Esophagus (tissue), 2 donors: ENCODE measurements at regions not wholly inside any gene's neighbourhood (a gene's known extent, or its start where the extent isn't known, plus 50 kb on each side); places are given as distances from the start of the nearest gene placed in this dataset.
A peak's percentile ranks its signal among the peaks of the same experiment; 100 is the strongest.

Experiments used
- H3K27ac ChIP-seq, 2 donors: one replicate each; pipeline ENCODE4 v1.5.1; 2013; ENCODE audit warnings: low read depth in 2 of 2, mild to moderate bottlenecking in 2 of 2, inconsistent platforms in 1 of 2, low read length in 1 of 2, moderate library complexity in 1 of 2
- H3K27me3 ChIP-seq, 2 donors: one replicate each; pipeline ENCODE4 v1.6.1; 2013; ENCODE audit warnings: low read length in 2 of 2, control low read depth in 1 of 2, mild to moderate bottlenecking in 1 of 2; ENCODE audit not compliant: insufficient read depth in 2 of 2, control insufficient read depth in 1 of 2
- H3K36me3 ChIP-seq, 2 donors: one replicate each; pipeline ENCODE4 v1.6.1; 2013; ENCODE audit warnings: low read length in 1 of 2; ENCODE audit not compliant: control insufficient read depth in 2 of 2, insufficient read depth in 2 of 2
- H3K4me1 ChIP-seq, 2 donors: one replicate each; pipeline ENCODE4 v1.6.1; 2013; ENCODE audit warnings: low read length in 1 of 2; ENCODE audit not compliant: control insufficient read depth in 2 of 2, insufficient read depth in 2 of 2
- H3K4me3 ChIP-seq, 2 donors: one replicate each; pipeline ENCODE4 v1.5.1; 2013; ENCODE audit warnings: low read length in 2 of 2, mild to moderate bottlenecking in 2 of 2, low read depth in 1 of 2, moderate library complexity in 1 of 2
- H3K9me3 ChIP-seq, 2 donors: one replicate each; pipeline ENCODE4 v1.6.1; 2013; ENCODE audit warnings: mild to moderate bottlenecking in 2 of 2, low read depth in 1 of 2, low read length in 1 of 2, moderate library complexity in 1 of 2; ENCODE audit not compliant: control insufficient read depth in 2 of 2, insufficient read depth in 1 of 2
- WGBS, 2 donors: extraction: QIAGEN DNeasy Blood & Tissue Kit; methylation state at CpG; one replicate each; pipeline ENCODE4 v1.1.7; 2013; 5-methylcytosine and 5-hydroxymethylcytosine counted together
- donor health status: healthy with polysubstance abuse.
- donor health status: Bipolar disorder and iron deficiency.

DNA sequence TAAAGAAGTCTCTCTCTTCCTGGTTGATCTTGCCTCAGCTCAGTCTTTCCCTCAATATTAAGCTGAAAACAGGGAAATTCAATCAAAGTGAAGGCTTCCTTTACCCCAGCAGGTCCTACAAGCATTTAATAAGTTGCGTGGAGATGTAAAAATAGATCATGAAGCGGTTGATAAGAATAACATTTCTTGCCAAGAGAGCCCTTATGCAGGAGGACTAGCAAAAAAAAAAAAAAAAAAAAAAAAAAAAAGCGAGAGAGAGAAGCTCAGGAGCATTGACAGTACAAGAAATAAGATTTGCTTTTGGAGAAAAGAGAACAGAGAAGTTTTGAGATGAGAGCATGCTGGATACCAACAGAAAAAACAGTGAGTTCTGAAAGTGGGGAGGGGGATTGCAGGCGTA is 112.2 kb upstream of the CLMP start:
- Histone ChIP-seq H3K4me1 (no peaks in the 10 kb centered on the region), H3K4me3 (no peak overlapping the region), H3K9me3 (no peaks in the 10 kb centered on the region), H3K27ac (no peak overlapping the region), H3K27me3 (no peaks in the 10 kb centered on the region), H3K36me3 (no peaks in the 10 kb centered on the region)
- WGBS, 2 donors, result 89 to 93% methylated on average over 4 of the region's 4 CpGs

DNA sequence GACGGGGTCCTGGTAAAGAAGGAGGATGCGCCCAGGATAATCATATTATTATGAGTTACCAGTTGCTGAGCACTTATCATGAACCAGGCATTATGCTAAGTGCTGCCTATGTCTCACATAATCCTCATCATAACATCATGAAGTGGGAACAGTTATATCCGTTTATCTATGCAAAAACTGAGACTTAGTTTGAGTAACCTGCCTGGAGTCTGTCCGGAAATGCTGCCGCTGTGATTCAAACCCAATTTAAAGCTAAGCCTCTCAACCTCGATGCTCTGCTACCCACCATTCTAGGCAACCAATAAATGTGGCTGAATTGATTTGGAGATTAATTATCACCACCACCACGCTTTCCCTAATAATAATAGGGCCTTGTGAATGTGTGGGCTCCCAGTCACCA is 111.5 kb upstream of the CLMP start:
- Histone ChIP-seq H3K9me3 (no peaks in the 10 kb centered on the region), H3K27ac (no peak overlapping the region), H3K36me3 (no peaks in the 10 kb centered on the region), H3K4me1 (peaks cover 3% of the 10 kb centered on the region in 2 donors), H3K27me3 (no peaks in the 10 kb centered on the region), H3K4me3 (no peak overlapping the region)
- WGBS, 2 donors, result 93 to 95% methylated on average over 7 of the region's 7 CpGs

DNA sequence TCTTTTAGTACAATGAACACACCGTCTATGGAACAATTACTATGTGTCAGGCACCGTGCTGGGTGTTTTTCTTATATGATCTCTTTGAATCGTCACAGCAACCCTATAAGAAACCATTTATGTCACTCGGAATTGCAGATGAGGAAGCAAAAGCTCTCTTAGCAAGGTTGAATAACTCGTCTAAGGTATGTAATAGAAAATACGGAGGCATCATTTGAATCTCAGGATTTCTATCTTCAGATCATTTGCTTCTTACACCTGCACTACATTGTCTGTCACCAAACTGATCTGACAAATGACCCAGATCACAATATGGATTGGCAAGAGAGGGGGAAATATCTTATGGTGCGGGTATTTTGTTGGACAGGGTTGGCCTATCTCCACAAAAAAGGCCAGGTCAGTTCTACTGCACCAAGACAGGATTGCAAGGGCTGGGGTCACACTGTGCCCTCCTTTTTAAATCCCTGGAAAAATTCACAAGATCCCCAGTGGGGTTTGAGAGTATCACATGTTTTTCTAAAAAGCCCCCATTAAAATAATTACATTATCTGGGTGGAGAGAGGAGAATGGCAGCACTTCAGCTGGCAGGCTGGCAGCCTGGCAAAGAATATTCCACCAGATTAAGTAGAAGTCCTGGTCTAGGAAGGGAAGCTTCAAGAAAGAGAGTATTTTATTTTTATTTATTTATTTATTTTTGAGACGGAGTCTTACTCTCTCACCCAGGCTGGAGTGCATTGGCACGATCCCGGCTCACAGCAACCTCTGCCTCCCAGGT is 110.7 kb upstream of the CLMP start:
- Histone ChIP-seq H3K4me3 (no peak overlapping the region), H3K9me3 (no peaks in the 10 kb centered on the region), H3K36me3 (no peaks in the 10 kb centered on the region), H3K27ac (no peak overlapping the region), H3K27me3 (no peaks in the 10 kb centered on the region), H3K4me1 (peaks cover 3% of the 10 kb centered on the region in 2 donors)
- WGBS, 2 donors, result 91% methylated on average over 10 of the region's 10 CpGs

GRCh38 chr11:123304828-123305466 is 109.9 kb upstream of the CLMP start:
- no peak overlapping the region for H3K4me3 ChIP-seq
- H3K27me3 ChIP-seq, result no peaks in the 10 kb centered on the region
- H3K36me3 ChIP-seq, result no peaks in the 10 kb centered on the region
- H3K27ac ChIP-seq, result no peak overlapping the region
- peaks cover 3% of the 10 kb centered on the region in 2 donors for H3K4me1 ChIP-seq
- WGBS, 2 donors, result 62 to 76% methylated on average over 8 of the region's 8 CpGs
- H3K9me3 ChIP-seq, result no peaks in the 10 kb centered on the region

GRCh38 chr11:123303924-123304323 is 108.9 kb upstream of the CLMP start:
- no peak overlapping the region for H3K4me3 ChIP-seq
- H3K4me1 ChIP-seq, result peaks cover 3% of the 10 kb centered on the region in 2 donors
- no peak overlapping the region for H3K27ac ChIP-seq
- H3K36me3 ChIP-seq, result no peaks in the 10 kb centered on the region
- H3K9me3 ChIP-seq, result no peaks in the 10 kb centered on the region
- H3K27me3 ChIP-seq, result no peaks in the 10 kb centered on the region
- 81 to 83% methylated on average over 6 of the region's 6 CpGs for WGBS, 2 donors

GRCh38 chr11:123302751-123303195 is 107.7 kb upstream of the CLMP start:
- peaks cover 3% of the 10 kb centered on the region in 2 donors for H3K4me1 ChIP-seq
- WGBS, 2 donors, result 63 to 67% methylated on average over 8 of the region's 8 CpGs
- no peak overlapping the region for H3K27ac ChIP-seq
- no peaks in the 10 kb centered on the region for H3K9me3 ChIP-seq
- no peaks in the 10 kb centered on the region for H3K36me3 ChIP-seq
- H3K4me3 ChIP-seq, result no peak overlapping the region
- no peaks in the 10 kb centered on the region for H3K27me3 ChIP-seq

DNA sequence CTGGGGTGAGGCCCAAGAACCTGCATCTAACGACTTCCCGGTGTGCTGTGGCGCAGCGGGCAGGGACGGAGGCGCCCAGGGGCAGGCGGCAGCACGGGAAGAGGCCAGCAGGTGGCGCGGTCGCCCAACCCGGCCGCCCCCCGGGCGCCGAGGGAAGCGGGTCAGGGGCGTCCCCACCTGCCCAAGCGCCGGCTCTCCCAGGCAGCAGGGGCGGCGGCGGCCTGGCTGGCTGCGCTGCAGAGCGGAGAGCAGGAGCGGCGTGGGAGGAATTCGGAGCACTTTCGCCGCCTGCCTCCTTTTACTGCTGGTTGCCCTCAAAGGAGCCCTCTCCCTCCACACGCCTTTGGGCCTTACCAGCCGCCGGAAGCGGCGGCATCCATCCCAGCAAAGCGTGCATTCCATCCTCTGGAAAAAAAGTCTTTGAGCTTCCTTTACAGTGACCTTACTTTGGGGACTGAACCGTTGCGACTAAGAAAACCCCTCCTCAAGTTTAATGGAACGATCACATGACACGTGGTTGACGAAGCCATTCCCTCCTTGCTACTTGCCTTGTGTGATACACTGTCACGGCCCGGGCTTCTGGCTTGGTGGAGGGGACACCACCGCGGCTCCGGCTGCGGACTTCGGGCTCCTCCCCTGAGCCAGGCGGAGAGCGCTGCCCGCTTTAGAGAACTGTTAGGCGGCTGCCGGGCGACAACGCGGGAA is 106.8 kb upstream of the CLMP start:
- Histone ChIP-seq H3K9me3 (no peaks in the 10 kb centered on the region), H3K27me3 (no peaks in the 10 kb centered on the region), H3K27ac (no peak overlapping the region), H3K4me1 (peaks cover 3% of the 10 kb centered on the region in 2 donors), H3K36me3 (no peaks in the 10 kb centered on the region), H3K4me3 (peak overlapping the region in 1 of 2 donors; percentile 42)
- 10 to 11% methylated on average over 51 to 56 of the region's 56 CpGs for WGBS, 2 donors

GRCh38 chr11:123301013-123301591 is 106.1 kb upstream of the CLMP start:
- no peak overlapping the region for H3K4me3 ChIP-seq

DNA sequence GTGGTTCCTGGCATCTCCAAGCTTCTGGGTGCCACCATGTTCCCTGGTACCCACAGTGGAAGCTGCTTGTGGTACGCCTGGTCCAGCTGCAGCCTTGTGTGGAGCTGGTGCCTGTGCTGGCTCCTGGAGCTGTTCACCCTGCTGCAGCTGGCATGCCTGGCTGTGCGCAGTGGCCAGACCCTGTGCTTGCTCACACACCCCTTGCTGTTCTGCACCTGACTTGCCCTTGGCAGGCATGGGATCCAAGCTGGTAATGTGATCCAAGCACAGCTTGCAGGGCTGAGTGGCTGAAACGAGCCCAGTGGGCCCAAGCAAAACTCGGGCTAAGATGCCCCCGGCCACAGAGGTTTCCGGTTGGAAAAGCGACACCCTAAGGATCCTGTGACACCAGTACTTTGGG is 104.7 kb upstream of the CLMP start:
- Histone ChIP-seq H3K4me3 (no peak overlapping the region), H3K9me3 (no peaks in the 10 kb centered on the region), H3K36me3 (no peaks in the 10 kb centered on the region), H3K27ac (no peak overlapping the region), H3K4me1 (peaks cover 3% of the 10 kb centered on the region in 2 donors), H3K27me3 (no peaks in the 10 kb centered on the region)
- 86 to 88% methylated on average over 7 of the region's 7 CpGs for WGBS, 2 donors

More at GRCh38 chr11:123301013-123301591, 106.1 kb upstream of the CLMP start:
- Histone ChIP-seq H3K27me3 (no peaks in the 10 kb centered on the region), H3K27ac (no peak overlapping the region), H3K4me1 (peaks cover 3% of the 10 kb centered on the region in 2 donors), H3K9me3 (no peaks in the 10 kb centered on the region), H3K36me3 (no peaks in the 10 kb centered on the region)
- 43 to 52% methylated on average over 3 of the region's 3 CpGs for WGBS, 2 donors
